ENCODE measurements at regions not wholly inside any gene's neighbourhood (a gene's known extent, or its start where the extent isn't known, plus 50 kb on each side); places are given as distances from the start of the nearest gene placed in this dataset.

- no peak for DNase-seq (ENCODE audit: low read depth in 3 of 3)
These were observed 132.9 kb upstream of the ZMIZ1 start for GRCh38 chr10:78935697-78936407.

DNA sequence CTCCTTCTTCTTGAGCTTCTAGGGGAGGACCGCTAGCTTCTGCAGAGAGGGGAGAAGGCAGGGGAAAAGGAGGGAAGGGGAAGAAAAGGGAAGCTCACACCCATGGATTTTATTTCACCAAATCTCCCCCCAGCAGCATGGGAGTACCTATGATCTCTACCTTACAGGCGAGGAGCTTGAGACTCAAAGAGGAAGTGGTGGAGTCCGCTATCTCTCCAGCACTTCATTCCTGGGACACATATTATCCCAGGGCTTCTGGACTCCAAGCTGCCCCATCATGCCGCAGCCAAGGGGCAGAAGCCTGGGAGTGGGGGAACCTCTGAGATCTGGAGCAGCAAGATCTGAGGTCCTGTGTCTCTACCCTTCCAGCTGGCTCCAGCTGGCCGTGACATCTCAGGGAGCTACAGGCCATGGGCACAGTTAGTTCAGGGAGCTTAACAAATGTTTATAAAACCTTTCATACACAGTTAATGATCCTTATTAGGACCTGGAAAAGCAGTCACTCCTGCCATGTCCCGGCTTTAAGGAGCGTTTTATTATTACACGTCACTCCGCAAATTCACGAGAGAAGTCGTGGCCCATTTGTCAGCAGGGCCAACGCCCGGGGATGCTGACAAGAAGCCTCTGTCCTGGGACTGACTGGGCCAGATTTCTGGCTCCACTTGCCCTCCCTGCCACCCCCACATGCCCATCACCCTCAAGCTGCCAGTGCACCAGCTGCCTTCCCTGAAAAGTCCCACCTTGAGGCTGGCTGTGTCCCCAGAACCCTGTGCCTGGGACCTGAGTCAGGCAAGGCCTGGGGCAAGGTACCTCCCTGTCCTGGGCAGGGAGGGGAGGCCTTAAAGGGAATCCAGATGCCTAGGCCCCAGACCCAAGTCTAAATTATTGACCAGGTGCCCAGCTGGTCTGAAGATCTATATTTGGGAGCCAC, 132.1 kb upstream of the ZMIZ1 start:
- no peak for DNase-seq (ENCODE audit: low read depth in 3 of 3)

GRCh38 chr10:78937393-78937792, 131.4 kb upstream of the ZMIZ1 start:
- DNase-seq (ENCODE audit: low read depth in 3 of 3): no peak

DNA sequence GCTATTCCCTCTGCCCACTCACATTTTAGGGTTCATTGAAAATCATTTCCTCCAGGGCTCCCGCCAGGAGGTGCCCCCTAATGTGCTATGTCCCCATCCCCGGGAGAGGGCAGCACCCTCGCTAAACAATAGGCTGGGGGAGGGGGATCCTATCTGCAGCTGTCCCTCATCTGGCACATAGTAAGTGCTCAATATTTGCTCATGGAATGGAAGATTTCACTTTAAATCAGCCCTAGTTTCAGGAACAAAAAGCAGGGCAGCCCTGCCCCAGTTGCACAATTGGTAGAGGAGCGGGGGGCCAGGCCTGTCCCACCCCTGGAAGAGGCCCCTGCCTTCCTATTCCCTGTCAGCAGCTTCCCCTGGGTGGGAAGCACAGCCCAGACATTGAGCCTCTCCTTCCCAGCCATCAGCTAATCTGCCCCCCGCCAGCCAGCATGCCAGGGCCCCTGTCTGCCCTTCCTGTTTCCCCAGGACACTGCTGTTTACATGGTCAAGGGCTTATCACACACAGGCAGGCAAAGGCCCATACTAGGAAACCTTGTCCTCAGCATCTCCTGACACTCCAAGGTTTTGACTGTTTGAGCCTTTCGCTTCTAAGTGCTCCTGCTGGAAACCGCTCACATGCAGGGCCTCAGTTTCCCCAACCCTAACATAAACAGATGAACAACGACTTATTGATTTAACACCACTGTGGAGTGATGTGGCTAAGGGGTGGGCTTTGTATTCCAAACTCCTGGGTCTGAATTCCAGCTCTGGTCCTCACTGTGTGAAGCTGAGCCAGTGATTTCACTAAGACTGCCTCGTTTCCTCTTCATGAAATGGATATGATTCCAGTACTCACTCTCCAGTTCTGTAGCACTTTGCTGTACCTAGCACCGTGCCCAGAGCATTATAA, 130.7 kb upstream of the ZMIZ1 start:
- peak in 1 of 3 experiments; percentile 6 for DNase-seq (ENCODE audit: low read depth in 3 of 3)

DNA sequence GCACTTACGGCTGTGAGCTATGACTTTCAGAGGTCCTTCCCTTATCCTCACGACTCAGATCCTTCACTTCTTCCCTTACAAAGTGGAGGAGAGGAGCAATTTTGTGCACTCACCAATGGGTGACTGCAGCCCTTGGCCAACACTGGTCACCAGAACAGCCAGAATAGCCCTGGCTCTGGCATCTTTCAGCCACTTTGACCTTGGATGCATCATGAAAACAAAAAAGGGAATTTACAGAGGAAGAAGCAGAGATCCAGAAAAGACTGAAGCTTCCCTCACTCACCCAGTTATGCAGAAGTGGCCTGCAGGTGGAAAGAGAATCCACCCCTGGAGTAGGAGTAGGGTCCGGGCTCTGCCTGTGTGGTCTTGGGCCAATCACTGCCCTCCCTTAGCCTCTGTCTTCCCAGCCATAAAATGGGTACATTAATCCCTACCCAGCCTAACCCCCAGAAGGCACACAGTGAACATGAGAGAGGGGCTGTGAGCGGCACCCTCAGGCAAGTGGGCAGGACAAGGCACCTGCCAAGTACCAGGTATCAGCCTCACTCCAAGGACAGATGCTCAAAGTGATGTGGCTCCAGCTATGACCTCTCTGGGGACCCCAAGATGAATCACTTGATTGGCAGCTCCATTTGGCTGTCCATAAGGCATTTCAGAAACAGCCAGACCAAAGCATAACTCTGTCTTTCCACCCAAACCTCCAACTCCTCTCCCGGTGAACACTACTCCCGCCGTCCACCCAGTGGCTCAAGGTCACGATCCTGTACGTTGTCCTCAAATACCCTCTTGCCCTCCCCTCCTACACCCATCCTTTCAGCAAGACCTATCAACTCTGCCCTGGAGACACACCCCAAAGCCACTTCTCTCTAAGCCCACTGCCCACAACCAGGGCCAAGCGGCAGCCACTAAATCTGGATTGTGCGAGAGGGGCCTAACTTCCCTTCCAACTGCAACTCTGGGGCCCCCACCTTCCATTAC, 129.8 kb upstream of the ZMIZ1 start:
- no peak for DNase-seq (ENCODE audit: low read depth in 3 of 3)

- DNase-seq (ENCODE audit: low read depth in 3 of 3): no peak
These were observed 126.7 kb upstream of the ZMIZ1 start for GRCh38 chr10:78942091-78942501.

DNA sequence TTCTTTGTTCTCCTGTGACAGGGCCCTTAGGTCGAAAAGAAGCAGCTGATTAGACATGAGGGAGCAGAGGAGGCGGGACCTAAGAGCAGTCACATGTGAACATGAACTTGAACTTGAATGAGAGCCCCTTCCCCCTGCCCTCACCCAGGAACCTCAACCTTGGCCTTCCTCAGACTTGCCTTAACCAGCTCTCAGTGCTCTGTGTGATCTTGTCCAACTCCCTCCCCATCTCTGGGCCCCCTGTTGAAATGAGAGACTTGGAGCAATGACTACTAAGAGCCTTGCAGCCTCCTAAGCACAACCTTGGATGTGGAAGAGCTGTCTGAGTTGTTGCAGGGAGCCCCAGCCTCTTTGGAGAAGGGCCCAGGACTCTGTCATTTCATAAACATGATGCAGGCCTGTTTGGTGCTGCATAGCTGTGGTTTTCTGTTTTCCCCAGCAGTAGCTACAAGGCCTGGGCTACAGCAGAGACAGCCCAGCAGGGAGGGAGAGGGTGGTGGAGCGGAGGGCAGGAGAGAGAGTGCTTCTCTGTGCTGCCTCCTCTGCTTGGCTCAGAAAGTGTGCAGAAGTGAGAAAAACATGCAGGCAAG, 123.9 kb upstream of the ZMIZ1 start:
- no peak for DNase-seq (ENCODE audit: low read depth in 3 of 3)

DNA sequence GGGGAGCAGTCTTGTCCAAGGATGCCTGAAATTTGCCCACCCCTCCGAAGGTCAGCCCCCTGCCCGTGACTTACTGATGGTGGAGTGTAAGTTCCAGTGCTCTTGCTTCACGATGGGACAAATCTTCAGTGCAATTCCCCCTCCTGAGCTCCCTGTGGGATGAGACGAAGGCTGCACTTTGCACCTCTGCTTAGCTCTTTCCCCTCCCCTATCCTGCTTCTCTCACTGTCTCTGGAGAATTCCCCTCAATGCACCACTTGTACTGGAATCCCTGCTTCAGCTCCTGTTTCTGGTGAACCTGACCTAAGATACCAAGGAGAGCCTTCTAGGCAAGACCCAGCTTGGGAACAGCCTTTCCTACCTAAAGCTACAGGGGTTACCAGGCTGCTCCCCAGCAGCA, 122.9 kb upstream of the ZMIZ1 start:
- no peak for DNase-seq (ENCODE audit: low read depth in 3 of 3)

- DNase-seq (ENCODE audit: low read depth in 3 of 3): no peak
These were observed 121.5 kb upstream of the ZMIZ1 start for GRCh38 chr10:78947226-78947625.

DNA sequence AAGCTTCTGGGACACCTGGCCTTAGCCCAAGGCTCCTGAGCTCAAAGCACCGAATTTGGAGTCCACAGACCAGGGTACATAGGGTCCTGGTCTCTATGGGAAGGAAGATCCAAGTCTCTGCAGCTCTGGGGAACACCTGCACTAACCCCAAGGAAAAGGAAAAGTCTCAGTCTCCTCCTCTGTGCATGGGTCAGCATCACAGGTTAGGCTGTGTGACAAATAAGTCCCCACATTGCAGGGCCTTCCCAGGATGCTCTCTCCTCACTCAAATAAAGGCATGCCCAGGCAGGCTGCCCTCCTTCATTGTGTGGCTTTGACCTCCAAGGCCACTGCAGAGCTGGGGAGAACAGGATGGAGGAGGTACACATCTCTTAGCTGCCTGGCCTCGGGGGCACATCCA, 121.0 kb upstream of the ZMIZ1 start:
- no peak for DNase-seq (ENCODE audit: low read depth in 3 of 3)

- no peak for DNase-seq (ENCODE audit: low read depth in 3 of 3)
These were observed 120.1 kb upstream of the ZMIZ1 start for GRCh38 chr10:78948621-78949030.

DNA sequence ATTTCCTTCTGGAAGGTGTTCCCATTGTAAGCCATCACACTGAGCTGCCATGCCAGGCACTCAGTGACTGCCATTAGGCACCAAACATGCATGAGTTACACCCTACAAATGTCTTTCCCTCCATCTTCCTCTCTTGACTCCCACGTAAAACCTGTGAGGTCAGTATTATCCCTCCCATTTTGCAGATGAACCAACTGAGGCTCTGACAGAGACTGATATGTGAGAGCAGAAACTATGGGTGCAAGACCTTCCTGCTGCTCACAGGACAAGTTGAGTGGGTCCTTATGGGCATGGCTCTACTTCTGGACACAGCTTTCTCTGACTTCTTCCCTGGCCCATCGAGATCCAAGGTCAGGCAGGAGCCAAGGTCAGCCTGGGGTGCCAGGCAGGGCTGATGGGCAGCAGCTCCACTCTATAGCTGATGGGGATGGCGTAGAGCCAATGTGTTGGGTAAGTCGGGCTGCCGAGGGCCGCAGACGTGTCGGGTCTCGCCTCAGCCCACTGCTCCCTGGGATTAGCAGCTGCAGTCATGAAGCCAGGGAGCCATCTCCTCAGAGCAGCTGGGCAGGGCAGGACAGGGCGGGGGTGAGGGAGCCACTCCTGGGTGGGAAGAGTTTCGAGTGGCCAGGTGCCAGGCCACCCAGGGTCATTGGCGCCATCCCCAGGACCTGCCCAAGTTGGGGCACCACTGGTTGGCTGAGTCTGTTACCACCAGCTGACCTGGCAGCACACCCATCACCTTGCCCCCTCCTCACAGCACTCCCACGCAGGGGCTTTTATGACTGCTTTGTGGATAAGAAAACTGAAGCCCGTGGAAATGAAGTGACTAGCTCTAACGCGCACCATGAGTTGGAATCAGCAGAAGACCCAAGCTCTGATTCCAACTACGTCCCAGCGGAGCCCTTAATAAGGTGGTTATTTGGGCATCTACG, 117.8 kb upstream of the ZMIZ1 start:
- DNase-seq (ENCODE audit: low read depth in 3 of 3): no peak

GRCh38 chr10:78952030-78952429, 116.7 kb upstream of the ZMIZ1 start:
- no peak for DNase-seq (ENCODE audit: low read depth in 3 of 3)

DNA sequence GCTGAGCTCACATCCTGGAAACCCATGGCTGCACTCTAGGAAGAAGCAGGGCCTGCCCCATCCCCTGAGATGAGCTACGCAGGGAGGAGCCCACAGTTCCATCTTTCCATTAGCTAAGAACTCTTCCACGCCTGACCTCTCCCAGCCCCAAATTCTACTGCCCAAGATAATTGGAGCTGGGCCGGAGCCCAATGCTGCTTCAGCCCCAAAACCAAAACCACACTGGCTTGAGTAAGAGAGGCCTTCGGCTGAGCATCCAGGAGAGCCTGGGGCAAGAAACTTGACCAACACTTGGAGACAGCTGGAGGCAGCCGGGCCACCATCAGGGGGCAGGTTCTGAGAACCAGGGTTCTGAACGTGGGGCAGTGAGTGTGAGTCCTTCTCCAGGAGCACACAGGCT, 116.1 kb upstream of the ZMIZ1 start:
- DNase-seq (ENCODE audit: low read depth in 3 of 3): no peak

DNA sequence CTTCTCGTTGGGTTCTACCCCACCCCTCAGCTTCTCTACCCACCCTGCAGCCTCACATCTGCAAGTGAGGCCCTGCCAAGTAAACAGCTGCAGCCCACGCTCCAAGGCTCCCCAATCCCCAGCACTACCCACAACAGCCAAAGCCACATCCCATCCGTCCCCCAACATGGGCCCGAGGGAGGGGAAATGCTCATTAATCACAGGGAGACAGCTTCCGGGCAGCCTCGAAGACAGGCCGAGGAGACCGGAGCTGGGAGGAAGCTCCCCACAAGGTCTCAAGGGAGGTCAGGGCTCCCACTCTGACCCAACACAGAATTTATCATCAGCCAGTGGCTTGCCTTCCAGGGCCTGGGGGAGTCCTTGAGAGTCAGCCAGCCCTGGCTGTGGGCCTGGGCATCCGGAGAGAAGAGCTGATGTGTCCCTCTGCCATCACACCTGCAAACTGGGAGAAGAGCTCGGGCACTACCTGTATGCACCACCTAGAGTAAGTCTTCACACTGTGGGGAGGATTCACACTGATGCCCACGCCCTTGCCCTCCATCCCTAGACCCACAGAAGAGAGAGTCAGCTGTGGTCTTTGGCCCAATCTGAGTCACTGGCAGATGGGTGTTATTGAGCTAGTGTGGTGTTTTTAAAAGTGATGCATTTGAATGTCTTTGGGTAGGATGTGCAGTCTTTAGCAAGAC, 115.5 kb upstream of the ZMIZ1 start:
- DNase-seq (ENCODE audit: low read depth in 3 of 3): no peak

DNA sequence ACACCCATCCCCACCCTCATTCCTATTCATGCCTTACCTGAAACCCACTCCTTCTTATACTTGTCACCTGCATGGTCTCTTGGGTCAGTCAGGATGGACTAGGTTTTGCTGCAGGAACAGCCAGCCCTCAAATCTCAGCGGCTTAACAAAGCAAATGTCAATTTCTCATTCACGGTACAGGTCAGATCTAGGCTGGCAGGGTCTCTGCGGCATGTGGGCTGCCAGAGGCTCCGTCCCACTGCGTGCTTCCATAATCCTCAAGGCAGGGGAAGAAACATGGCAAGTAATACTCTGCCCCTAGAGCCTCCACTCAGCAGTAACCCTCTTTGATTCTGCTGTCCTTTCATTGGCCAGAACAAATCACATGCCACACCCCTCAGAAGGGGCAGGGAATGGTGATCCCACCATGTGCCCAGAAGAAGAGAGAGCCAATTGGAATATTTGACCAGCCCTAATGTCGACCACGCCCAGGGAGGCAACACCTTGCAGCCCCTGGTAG, 114.9 kb upstream of the ZMIZ1 start:
- DNase-seq (ENCODE audit: low read depth in 3 of 3): no peak

GRCh38 chr10:78954689-78955088, 114.1 kb upstream of the ZMIZ1 start:
- no peak for DNase-seq (ENCODE audit: low read depth in 3 of 3)

- no peak for DNase-seq (ENCODE audit: low read depth in 3 of 3)
These were observed 113.6 kb upstream of the ZMIZ1 start for GRCh38 chr10:78955206-78955605.

DNA sequence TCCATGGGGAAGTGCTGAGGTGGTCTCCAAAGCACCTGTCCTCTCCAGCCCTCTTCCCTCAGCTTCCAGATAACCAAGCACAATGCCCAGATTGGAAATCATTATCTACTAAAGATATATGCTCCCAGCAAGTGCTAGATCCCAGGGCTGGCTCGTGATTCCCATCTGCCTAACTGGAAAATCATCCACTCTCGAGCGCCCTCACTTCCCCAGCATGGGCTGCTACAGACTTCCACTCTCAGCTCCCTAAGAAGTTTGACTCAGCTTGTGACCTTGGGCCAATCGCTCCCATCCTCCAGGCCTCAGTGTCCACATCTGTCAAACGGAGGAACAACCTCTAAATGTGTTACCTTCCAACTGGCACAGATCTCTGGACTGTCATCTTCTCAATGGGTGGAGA, 112.4 kb upstream of the ZMIZ1 start:
- DNase-seq (ENCODE audit: low read depth in 3 of 3): no peak
